ENCODE measurements at regions not wholly inside any gene's neighbourhood (a gene's known extent, or its start where the extent isn't known, plus 50 kb on each side); places are given as distances from the start of the nearest gene placed in this dataset.

DNA sequence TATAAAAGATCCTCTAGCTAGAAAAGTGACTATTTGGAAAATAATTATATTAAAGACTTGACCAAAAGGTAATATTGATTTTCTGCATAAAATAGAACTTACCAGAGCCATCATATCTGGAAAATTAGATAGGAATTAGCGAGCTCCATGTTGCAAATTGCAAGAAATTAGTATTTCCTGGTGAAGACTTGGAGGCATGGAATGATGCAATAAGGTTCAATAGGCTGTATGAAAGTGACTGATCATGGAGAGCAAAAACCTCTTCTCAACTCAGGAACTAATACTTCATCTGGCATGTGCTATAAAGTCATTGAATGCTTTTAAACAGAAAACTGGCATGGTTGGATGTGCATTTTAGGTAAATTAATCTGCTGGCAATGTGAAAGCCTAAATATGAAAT lies 66.3 kb upstream of the UFM1 start:
- intact Hi-C loops (cut with DNase I; ENCODE audit: low total_unique reads) = no loop called here
- Histone ChIP-seq H3K27me3 (no peaks in the 10 kb centered on the region), H3K36me3 (no peaks in the 10 kb centered on the region), H3K27ac (no peak overlapping the region), H3K4me3 (no peak overlapping the region), H3K4me1 (no peaks in the 10 kb centered on the region), H3K9me3 (peaks cover 0 to 11% of the 10 kb centered on the region in 2 donors)
- no peak for DNase-seq (ENCODE audit: low spot score in 2 of 2)
- no peak for TF ChIP-seq POLR2A (IDR thresholded peaks at IDR 0.05)
- TF ChIP-seq POLR2AphosphoS5 (IDR thresholded peaks at IDR 0.05) = no peak
- TF ChIP-seq, protein P1, sequence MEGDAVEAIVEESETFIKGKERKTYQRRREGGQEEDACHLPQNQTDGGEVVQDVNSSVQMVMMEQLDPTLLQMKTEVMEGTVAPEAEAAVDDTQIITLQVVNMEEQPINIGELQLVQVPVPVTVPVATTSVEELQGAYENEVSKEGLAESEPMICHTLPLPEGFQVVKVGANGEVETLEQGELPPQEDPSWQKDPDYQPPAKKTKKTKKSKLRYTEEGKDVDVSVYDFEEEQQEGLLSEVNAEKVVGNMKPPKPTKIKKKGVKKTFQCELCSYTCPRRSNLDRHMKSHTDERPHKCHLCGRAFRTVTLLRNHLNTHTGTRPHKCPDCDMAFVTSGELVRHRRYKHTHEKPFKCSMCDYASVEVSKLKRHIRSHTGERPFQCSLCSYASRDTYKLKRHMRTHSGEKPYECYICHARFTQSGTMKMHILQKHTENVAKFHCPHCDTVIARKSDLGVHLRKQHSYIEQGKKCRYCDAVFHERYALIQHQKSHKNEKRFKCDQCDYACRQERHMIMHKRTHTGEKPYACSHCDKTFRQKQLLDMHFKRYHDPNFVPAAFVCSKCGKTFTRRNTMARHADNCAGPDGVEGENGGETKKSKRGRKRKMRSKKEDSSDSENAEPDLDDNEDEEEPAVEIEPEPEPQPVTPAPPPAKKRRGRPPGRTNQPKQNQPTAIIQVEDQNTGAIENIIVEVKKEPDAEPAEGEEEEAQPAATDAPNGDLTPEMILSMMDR (IDR thresholded peaks at IDR 0.05) = no peak

DNA sequence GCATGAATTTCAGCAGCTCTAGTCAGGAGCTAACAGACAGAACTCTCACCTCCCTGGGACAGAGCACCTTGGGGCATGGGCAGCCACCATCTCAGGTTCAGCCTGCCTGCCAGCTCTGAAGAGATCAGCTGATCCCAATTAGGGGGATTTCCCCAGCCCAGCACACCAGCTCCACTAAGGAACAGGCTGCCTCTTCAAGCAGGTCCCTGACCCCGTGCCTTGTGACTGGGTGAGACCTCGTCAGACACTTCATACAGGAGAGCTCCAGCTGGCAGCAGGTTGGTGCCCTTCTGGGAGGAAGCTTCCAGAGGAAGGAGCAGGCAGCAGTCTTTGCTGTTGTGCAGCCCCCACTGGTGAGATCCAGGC lies 84.5 kb upstream of the UFM1 start:
- Histone ChIP-seq H3K4me3 (no peak overlapping the region), H3K4me1 (no peaks in the 10 kb centered on the region), H3K27me3 (no peaks in the 10 kb centered on the region), H3K36me3 (no peaks in the 10 kb centered on the region), H3K9me3 (peaks cover 0 to 19% of the 10 kb centered on the region in 2 donors), H3K27ac (no peak overlapping the region)
- no peak for TF ChIP-seq POLR2AphosphoS5 (IDR thresholded peaks at IDR 0.05)
- TF ChIP-seq, protein P1 (IDR thresholded peaks at IDR 0.05) = no peak
- no peak for DNase-seq (ENCODE audit: low spot score in 2 of 2)
- intact Hi-C loops (cut with DNase I; ENCODE audit: low total_unique reads) = no loop called here

DNA sequence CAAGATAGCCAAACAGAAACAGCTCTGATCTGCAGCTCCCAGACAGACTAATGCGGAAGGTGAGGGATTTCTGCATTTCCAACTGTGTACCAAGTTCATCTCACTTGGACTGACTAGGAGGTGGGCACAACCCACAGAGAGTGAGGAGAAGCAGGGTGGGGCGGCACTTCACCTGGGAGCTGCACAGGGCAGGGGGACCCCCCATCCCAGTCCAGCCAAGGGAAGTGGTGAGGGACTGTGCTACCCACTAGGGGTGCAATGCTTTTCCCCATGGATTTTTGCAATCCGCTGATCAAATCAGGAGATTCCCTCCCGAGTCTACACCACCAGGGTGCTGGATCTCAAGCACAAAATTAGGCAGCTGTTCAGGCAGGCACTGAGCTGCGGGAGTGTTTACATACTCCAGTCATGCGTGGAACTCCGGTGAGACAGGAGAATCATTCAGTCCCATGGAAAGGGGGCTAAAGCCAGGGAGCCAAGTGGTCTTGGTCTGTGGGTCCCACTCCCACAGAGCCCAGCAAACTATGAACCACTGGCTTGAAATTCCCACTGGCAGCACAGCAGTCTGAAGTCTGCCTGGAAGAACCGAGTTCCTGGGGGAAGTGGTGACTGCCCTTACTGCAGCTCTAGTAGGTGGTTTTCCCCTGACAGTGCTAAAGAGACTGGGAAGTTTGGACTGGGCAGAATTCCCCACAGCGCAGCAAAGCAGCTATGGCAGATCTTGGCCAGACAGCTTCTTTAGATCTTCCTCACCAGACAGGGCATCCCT lies 85.1 kb upstream of the UFM1 start:
- TF ChIP-seq POLR2AphosphoS5 (IDR thresholded peaks at IDR 0.05) (no peak), POLR2A (IDR thresholded peaks at IDR 0.05) (no peak)
- TF ChIP-seq, protein P1 (IDR thresholded peaks at IDR 0.05) = no peak

DNA sequence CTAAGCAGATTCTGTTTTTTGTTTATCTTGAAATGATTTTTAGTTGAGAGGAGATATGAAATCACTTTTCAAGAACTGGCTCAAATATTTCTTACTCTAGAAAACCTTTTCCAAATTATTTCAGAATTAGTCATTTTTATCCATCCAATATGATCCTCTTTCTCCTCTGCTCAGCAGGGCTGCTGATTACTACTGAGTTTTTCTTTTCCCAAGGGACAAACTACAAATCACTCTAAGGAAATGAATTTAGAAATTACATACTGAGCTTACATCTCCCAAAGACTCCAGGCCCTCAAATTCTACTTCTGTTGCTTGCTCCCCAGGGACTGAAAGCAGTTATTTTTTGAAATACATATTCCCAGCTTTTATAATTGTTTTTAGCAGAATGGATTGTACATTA lies 87.4 kb upstream of the UFM1 start:
- Histone ChIP-seq H3K36me3 (no peaks in the 10 kb centered on the region), H3K4me1 (no peaks in the 10 kb centered on the region), H3K4me3 (no peak overlapping the region), H3K27me3 (no peaks in the 10 kb centered on the region), H3K27ac (no peak overlapping the region), H3K9me3 (peaks cover 0 to 8% of the 10 kb centered on the region in 2 donors)
- TF ChIP-seq, protein P1 (IDR thresholded peaks at IDR 0.05) = no peak
- TF ChIP-seq POLR2AphosphoS5 (IDR thresholded peaks at IDR 0.05) (no peak), POLR2A (IDR thresholded peaks at IDR 0.05) (no peak)
- intact Hi-C loops (cut with DNase I; ENCODE audit: low total_unique reads) = no loop called here
- no peak for DNase-seq (ENCODE audit: low spot score in 2 of 2)

More for the DNA sequence above, 85.1 kb upstream of the UFM1 start:
- no peaks in the 10 kb centered on the region for H3K36me3 ChIP-seq
- intact Hi-C loops (cut with DNase I; ENCODE audit: low total_unique reads) = no loop called here
- peaks cover 0 to 19% of the 10 kb centered on the region in 2 donors for H3K9me3 ChIP-seq
- H3K27me3 ChIP-seq = no peaks in the 10 kb centered on the region
- H3K27ac ChIP-seq = no peak overlapping the region
- no peak for DNase-seq (ENCODE audit: low spot score in 2 of 2)
- H3K4me1 ChIP-seq = no peaks in the 10 kb centered on the region
- no peak overlapping the region for H3K4me3 ChIP-seq

DNA sequence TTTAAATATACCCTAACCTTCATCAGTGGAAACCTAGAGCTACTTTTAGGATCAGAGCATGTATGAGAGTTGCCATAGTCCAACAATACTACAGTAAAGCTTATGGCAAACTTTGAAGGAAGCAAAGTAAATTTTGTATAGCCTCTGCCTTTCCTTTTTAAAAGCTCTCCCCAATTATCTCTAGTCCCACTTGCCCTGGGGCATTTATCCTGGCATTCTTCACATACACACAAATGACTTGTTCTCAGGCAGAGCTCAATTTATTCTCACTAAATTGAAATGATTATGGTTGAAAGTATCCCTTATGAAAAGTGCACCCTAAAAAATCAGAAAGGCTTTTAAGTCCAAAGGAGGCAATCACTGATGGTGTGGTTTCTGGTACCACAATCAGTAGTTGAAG lies 94.1 kb upstream of the UFM1 start:
- TF ChIP-seq, protein P1 (IDR thresholded peaks at IDR 0.05) = no peak
- TF ChIP-seq POLR2AphosphoS5 (IDR thresholded peaks at IDR 0.05) (no peak), POLR2A (IDR thresholded peaks at IDR 0.05) (no peak)

More for the DNA sequence above, 94.1 kb upstream of the UFM1 start:
- DNase-seq (ENCODE audit: low spot score in 2 of 2) = no peak
- no peaks in the 10 kb centered on the region for H3K4me1 ChIP-seq
- H3K27me3 ChIP-seq = no peaks in the 10 kb centered on the region
- intact Hi-C loops (cut with DNase I; ENCODE audit: low total_unique reads) = no loop called here
- no peak overlapping the region for H3K4me3 ChIP-seq
- H3K36me3 ChIP-seq = no peaks in the 10 kb centered on the region
- no peaks in the 10 kb centered on the region for H3K9me3 ChIP-seq
- no peak overlapping the region for H3K27ac ChIP-seq
